ENCODE measurements at regions not wholly inside any gene's neighbourhood (a gene's known extent, or its start where the extent isn't known, plus 50 kb on each side); places are given as distances from the start of the nearest gene placed in this dataset.

GRCh38 chr11:15896530-15896929 lies 459.8 kb downstream of the SOX6 start (continued):
- TF ChIP-seq REST (IDR thresholded peaks at IDR 0.05; ENCODE audit: unreplicated experiment) (no peak), NANOG (IDR thresholded peaks at IDR 0.05; ENCODE audit: borderline replicate concordance) (no peak), EZH2phosphoT487 (IDR thresholded peaks at IDR 0.05; ENCODE audit: unreplicated experiment) (no peak), ETS1 (IDR thresholded peaks at IDR 0.05) (no peak), EZH2 (IDR thresholded peaks at IDR 0.05; ENCODE audit: low read depth, unreplicated experiment) (no peak), CREB1 (CRISPR knock-in tag; IDR thresholded peaks at IDR 0.05; ENCODE audit: low read depth) (no peak), STAT1 (IDR thresholded peaks at IDR 0.05; ENCODE audit: unreplicated experiment) (no peak), ZNF331 (CRISPR knock-in tag; IDR thresholded peaks at IDR 0.05; ENCODE audit: low read depth) (no peak), POLR2AphosphoS5 (IDR thresholded peaks at IDR 0.05; ENCODE audit: low read depth) (no peak), ZNF114 (CRISPR knock-in tag; IDR thresholded peaks at IDR 0.05) (no peak), JUNB (IDR thresholded peaks at IDR 0.05; ENCODE audit: unreplicated experiment) (no peak)

GRCh38 chr11:15897211-15897960 lies 459.0 kb downstream of the SOX6 start:
- H3K27ac ChIP-seq (ENCODE audit: low read depth): no peak overlapping the region
- TF ChIP-seq EZH2phosphoT487 (IDR thresholded peaks at IDR 0.05; ENCODE audit: unreplicated experiment): no peak
- TF ChIP-seq ZNF462 (CRISPR knock-in tag; IDR thresholded peaks at IDR 0.05): no peak
- no peak for TF ChIP-seq STAT1 (IDR thresholded peaks at IDR 0.05; ENCODE audit: unreplicated experiment)
- no peak for TF ChIP-seq CTCF (conservative IDR thresholded peaks at IDR 0.05; ENCODE audit: low read depth in 2 of 2)

More at GRCh38 chr11:15897211-15897960, 459.0 kb downstream of the SOX6 start:
- Histone ChIP-seq H2AFZ (no peak overlapping the region), H3K4me3 (no peak overlapping the region), H3K79me2 (replicated peaks; ENCODE audit: insufficient read depth) (no peaks in the 10 kb centered on the region), H3K4me1 (ENCODE audit: insufficient read depth) (no peaks in the 10 kb centered on the region), H4K20me1 (replicated peaks; ENCODE audit: insufficient read depth) (no peaks in the 10 kb centered on the region), H3K9me2 (ENCODE audit: insufficient read depth) (no peaks in the 10 kb centered on the region), H3K36me3 (ENCODE audit: insufficient read depth) (no peaks in the 10 kb centered on the region), H3K27me3 (ENCODE audit: insufficient read depth) (no peaks in the 10 kb centered on the region), H3K4me2 (no peak overlapping the region), H3F3A (replicated peaks; ENCODE audit: low read depth) (no peaks in the 10 kb centered on the region)
- H3K36me3 Mint-ChIP-seq (ENCODE audit: low read depth): no peaks in the 10 kb centered on the region
- DNase-seq (ENCODE audit: low spot score) (no peak), ATAC-seq (no peak)
- peaks cover 2% of the 10 kb centered on the region; the same call in 1 of the 3 replicates for H3K4me1 Mint-ChIP-seq
- H3K27me3 Mint-ChIP-seq (ENCODE audit: insufficient read depth, low read depth, poor library complexity): peaks cover 2% of the 10 kb centered on the region
- H3K4me3 Mint-ChIP-seq: no peak overlapping the region
- H3K27ac Mint-ChIP-seq: no peak overlapping the region
- no peaks in the 10 kb centered on the region for H3K9me3 Mint-ChIP-seq
